Endothelial cell of hepatic sinusoid (primary cell): ENCODE measurements at regions not wholly inside any gene's neighbourhood (a gene's known extent, or its start where the extent isn't known, plus 50 kb on each side); places are given as distances from the start of the nearest gene placed in this dataset.

Source experiments
- in situ Hi-C: cut with HindIII; loops from 2 replicates; pipeline ENCODE4 v1.10.0; 2017; ENCODE audit warnings: low sequenced_read_pairs

GRCh38 chr18:67574749-67575148 is 58.2 kb upstream of the DSEL start:
- in situ Hi-C loops = no loop called here

DNA sequence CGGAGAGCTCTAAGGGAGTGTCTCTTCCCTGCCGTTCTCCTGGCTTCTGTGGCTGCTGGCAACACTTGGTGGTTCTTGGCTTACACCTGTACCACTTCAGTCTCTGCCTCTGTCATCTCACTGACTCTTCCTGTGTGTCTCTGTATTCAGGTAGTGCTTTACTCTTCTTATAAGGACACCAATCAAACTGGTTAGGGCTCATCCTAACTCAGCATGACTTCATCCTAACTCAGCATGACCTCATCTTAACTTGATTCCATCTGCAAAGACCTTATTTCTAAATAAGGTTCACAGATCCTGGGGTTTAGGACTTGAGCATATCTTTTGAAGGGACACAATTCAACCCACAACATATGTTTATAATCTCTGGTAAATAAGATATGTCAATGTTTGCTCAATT is 51.6 kb upstream of the DSEL start:
- in situ Hi-C loops = no loop called here
